ENCODE measurements at regions not wholly inside any gene's neighbourhood (a gene's known extent, or its start where the extent isn't known, plus 50 kb on each side); places are given as distances from the start of the nearest gene placed in this dataset.

GRCh38 chr14:94676495-94677185 lies 64.4 kb downstream of the SERPINA3 start:
- TF ChIP-seq CTCF (IDR thresholded peaks at IDR 0.05) (no peak), POLR2A (IDR thresholded peaks at IDR 0.05) (no peak)
